Adipocyte (in vitro differentiated cells): ENCODE measurements at regions not wholly inside any gene's neighbourhood (a gene's known extent, or its start where the extent isn't known, plus 50 kb on each side); places are given as distances from the start of the nearest gene placed in this dataset.

Experiments used
- DNase-seq: peaks from one replicate; pipeline ENCODE4 v3.0.0-alpha.2; 2015; ENCODE audit warnings: low read depth
- H3K27me3 ChIP-seq: replicated peaks from 2 replicates; pipeline ENCODE4 v1.7.0; 2013; ENCODE audit warnings: mild to moderate bottlenecking, low read length, moderate library complexity; ENCODE audit not compliant: control insufficient read depth, insufficient read depth
- H3K36me3 ChIP-seq: 2 replicates; pipeline ENCODE4 v1.7.0; 2013; ENCODE audit warnings: low read length, mild to moderate bottlenecking, moderate library complexity; ENCODE audit not compliant: control insufficient read depth, insufficient read depth, severe bottlenecking
- H3K4me1 ChIP-seq: 2 replicates; pipeline ENCODE4 v1.7.0; 2013; ENCODE audit warnings: mild to moderate bottlenecking, low read length, moderate library complexity; ENCODE audit not compliant: control insufficient read depth, insufficient read depth
- H3K4me3 ChIP-seq: 2 replicates; pipeline ENCODE4 v1.7.0; 2013; ENCODE audit warnings: mild to moderate bottlenecking, low read length, moderate library complexity
- H3K9ac ChIP-seq: 2 replicates; pipeline ENCODE4 v1.7.0; 2013; ENCODE audit warnings: mild to moderate bottlenecking, low read length, moderate library complexity
- H3K9me3 ChIP-seq: 2 replicates; pipeline ENCODE4 v1.7.0; 2013; ENCODE audit warnings: mild to moderate bottlenecking, low read length, moderate library complexity; ENCODE audit not compliant: control insufficient read depth

DNA sequence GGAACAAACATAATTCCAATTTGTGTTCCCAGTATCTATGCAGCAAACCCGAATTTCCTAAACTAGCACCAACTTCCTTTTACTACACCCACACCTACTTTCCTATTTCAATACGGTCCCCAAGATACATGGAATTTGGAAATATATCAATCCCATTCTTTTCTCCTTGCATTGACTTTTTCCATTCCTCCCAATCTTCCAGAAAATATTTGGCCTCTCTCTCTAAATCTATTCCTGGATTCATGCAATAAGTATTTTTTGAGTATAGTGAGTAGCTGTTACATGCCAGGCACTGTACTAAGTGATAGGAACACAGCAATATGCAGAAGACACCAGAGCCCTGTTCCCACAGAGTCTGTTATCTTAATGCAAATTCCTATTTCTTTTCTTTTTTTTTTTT, 216.2 kb upstream of the PIK3R1 start:
- no peak for DNase-seq
- Histone ChIP-seq H3K4me3 (peak overlapping the region; percentile 31), H3K9me3 (no peaks in the 10 kb centered on the region)

GRCh38 chr5:67998709-67999261, 216.8 kb upstream of the PIK3R1 start:
- no peaks in the 10 kb centered on the region for H3K27me3 ChIP-seq
- DNase-seq = no peak
- H3K4me3 ChIP-seq = peak overlapping the region; percentile 31
- peaks cover 11% of the 10 kb centered on the region for H3K4me1 ChIP-seq
- H3K9ac ChIP-seq = peak overlapping the region; percentile 50
- H3K9me3 ChIP-seq = no peaks in the 10 kb centered on the region
- no peaks in the 10 kb centered on the region for H3K36me3 ChIP-seq

More for the DNA sequence above, 216.2 kb upstream of the PIK3R1 start:
- Histone ChIP-seq H3K4me1 (peaks cover 11% of the 10 kb centered on the region), H3K27me3 (no peaks in the 10 kb centered on the region), H3K36me3 (no peaks in the 10 kb centered on the region), H3K9ac (no peak overlapping the region)

DNA sequence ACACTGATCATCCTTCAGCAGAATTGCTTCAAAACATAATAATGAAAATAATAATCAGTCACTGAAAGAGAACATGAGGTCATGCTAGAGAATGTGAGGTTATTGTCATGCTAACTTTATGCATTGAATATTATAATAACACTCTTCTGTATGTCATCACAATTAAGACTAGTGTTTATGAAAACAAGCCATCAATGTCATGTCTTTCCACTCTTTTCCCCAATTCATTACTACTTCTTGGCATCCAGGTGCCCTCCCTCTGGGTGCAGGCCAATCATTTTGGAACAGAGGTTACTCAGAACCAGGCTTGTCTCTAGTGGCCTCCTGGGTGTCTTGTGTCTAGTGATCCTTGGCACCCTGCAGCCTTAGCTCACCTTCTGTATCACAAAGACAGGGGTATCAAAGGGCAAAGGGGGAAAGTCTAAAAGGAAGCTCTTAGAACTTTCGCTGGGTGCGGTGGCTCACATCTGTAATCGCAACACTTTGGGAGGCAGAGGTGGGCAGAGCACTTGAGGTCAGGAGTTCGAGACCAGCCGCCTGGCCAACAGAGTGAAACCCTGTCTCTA, 217.6 kb upstream of the PIK3R1 start:
- H3K27me3 ChIP-seq = no peaks in the 10 kb centered on the region
- H3K36me3 ChIP-seq = no peaks in the 10 kb centered on the region
- peaks cover 16% of the 10 kb centered on the region for H3K4me1 ChIP-seq
- H3K9me3 ChIP-seq = no peaks in the 10 kb centered on the region
- H3K4me3 ChIP-seq = no peak overlapping the region
- DNase-seq = no peak
- no peak overlapping the region for H3K9ac ChIP-seq

DNA sequence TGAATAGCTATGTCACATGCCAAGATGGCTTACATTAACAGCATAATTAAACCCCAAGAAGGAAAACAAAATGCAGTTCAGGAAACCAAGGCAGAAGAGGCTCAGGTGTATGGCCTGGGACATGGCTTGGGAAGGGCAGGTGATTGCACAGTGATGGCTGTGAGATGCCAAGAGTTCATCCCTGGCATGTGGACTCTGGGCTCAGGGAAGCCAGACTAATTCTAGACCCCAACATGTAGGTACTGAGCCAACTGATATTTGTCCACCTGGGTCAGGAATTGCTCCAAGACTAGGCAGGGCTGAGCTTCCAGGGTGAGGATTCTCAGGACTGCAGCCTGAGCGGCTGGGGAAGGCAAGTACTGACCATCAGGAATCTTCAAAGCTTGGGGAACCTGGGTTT, 218.4 kb upstream of the PIK3R1 start:
- no peak overlapping the region for H3K4me3 ChIP-seq
- peaks cover 23% of the 10 kb centered on the region for H3K4me1 ChIP-seq
- DNase-seq = no peak
- H3K36me3 ChIP-seq = no peaks in the 10 kb centered on the region
- H3K9ac ChIP-seq = no peak overlapping the region
- no peaks in the 10 kb centered on the region for H3K27me3 ChIP-seq
- no peaks in the 10 kb centered on the region for H3K9me3 ChIP-seq

GRCh38 chr5:67996596-67996995, 219.0 kb upstream of the PIK3R1 start:
- no peak overlapping the region for H3K9ac ChIP-seq
- no peaks in the 10 kb centered on the region for H3K27me3 ChIP-seq
- no peak overlapping the region for H3K4me3 ChIP-seq
- H3K9me3 ChIP-seq = no peaks in the 10 kb centered on the region
- no peak for DNase-seq
- no peaks in the 10 kb centered on the region for H3K36me3 ChIP-seq
- peaks cover 23% of the 10 kb centered on the region for H3K4me1 ChIP-seq

GRCh38 chr5:67992923-67993322, 222.6 kb upstream of the PIK3R1 start:
- Histone ChIP-seq H3K27me3 (no peaks in the 10 kb centered on the region), H3K9ac (no peak overlapping the region), H3K4me1 (peaks cover 29% of the 10 kb centered on the region), H3K4me3 (no peak overlapping the region), H3K36me3 (no peaks in the 10 kb centered on the region), H3K9me3 (no peaks in the 10 kb centered on the region)
- peak; percentile 51 for DNase-seq

DNA sequence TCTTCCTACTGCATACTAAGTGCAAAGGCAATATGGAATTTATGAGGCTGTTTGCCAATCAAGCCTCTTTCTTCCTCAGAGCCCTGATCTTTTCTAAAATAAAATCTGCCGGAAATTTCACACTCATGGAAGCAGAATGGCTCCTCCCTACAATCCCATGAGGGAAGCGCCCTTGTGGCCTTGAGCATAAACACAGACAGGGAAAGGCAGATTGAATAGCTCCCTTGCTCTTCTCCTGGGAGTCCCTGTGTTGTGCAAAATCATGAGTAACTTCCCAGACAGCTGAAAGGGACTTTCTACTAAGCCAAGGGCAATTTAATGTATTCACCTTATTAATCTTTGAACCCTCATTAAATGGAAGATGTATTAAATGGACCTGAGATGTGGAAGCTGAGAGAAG, 226.1 kb upstream of the PIK3R1 start:
- Histone ChIP-seq H3K9me3 (no peaks in the 10 kb centered on the region), H3K27me3 (no peaks in the 10 kb centered on the region), H3K4me1 (peaks cover 29% of the 10 kb centered on the region), H3K9ac (no peak overlapping the region), H3K36me3 (no peaks in the 10 kb centered on the region), H3K4me3 (no peak overlapping the region)
- DNase-seq = peak; percentile 61

DNA sequence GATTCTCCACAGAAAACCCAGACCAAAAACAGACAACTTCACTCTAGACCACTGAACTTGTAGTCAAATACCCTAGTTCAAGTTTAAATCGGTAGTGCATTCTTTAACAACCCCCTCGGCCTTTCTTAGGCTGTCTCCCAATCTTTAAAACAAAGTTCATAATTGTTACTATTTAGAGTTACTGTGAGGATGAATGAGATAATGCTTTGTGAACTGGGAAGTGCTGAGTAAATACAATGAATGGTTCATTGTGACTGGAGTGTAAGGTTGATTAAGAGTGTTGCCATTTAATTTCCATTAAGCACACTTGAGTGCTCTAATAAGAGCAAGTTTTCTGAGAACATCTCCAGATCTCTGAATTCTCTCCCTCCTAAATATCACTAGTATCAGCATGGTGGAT, 228.8 kb upstream of the PIK3R1 start:
- Histone ChIP-seq H3K4me1 (peaks cover 28% of the 10 kb centered on the region), H3K4me3 (no peak overlapping the region), H3K9ac (no peak overlapping the region), H3K27me3 (no peaks in the 10 kb centered on the region), H3K36me3 (no peaks in the 10 kb centered on the region), H3K9me3 (no peaks in the 10 kb centered on the region)
- no peak for DNase-seq

- DNase-seq = peak; percentile 27
- Histone ChIP-seq H3K4me3 (no peak overlapping the region), H3K9ac (no peak overlapping the region), H3K4me1 (peaks cover 28% of the 10 kb centered on the region), H3K9me3 (no peaks in the 10 kb centered on the region), H3K36me3 (no peaks in the 10 kb centered on the region), H3K27me3 (no peaks in the 10 kb centered on the region)
Observed at GRCh38 chr5:67985686-67986387, 229.7 kb upstream of the PIK3R1 start.

- Histone ChIP-seq H3K9ac (no peak overlapping the region), H3K4me3 (no peak overlapping the region), H3K36me3 (no peaks in the 10 kb centered on the region), H3K9me3 (no peaks in the 10 kb centered on the region), H3K27me3 (no peaks in the 10 kb centered on the region), H3K4me1 (peaks cover 21% of the 10 kb centered on the region)
- DNase-seq = no peak
Observed at GRCh38 chr5:67984546-67984945, 231.0 kb upstream of the PIK3R1 start.

- no peaks in the 10 kb centered on the region for H3K27me3 ChIP-seq
- no peaks in the 10 kb centered on the region for H3K9me3 ChIP-seq
- DNase-seq = peak; percentile 81
- no peaks in the 10 kb centered on the region for H3K36me3 ChIP-seq
- H3K4me3 ChIP-seq = no peak overlapping the region
- H3K4me1 ChIP-seq = peaks cover 11% of the 10 kb centered on the region
- H3K9ac ChIP-seq = peak overlapping the region; percentile 9
Observed at GRCh38 chr5:67983251-67984110, 232.1 kb upstream of the PIK3R1 start.
